ENCODE measurements at regions not wholly inside any gene's neighbourhood (a gene's known extent, or its start where the extent isn't known, plus 50 kb on each side); places are given as distances from the start of the nearest gene placed in this dataset.

GRCh38 chr3:188064831-188065493 lies 89.0 kb upstream of the LPP start:
- no peak for TF ChIP-seq MEF2A (IDR thresholded peaks at IDR 0.05; ENCODE audit: borderline replicate concordance, low read depth)
- no peak for TF ChIP-seq USF1 (IDR thresholded peaks at IDR 0.05; ENCODE audit: borderline replicate concordance, low read depth)
- no peak for TF ChIP-seq CTCF (IDR thresholded peaks at IDR 0.05)
- TF ChIP-seq RAD21 (IDR thresholded peaks at IDR 0.05; ENCODE audit: low read length), result no peak
- no peak for TF ChIP-seq SIN3A (IDR thresholded peaks at IDR 0.05; ENCODE audit: borderline replicate concordance, low read depth, low read length)
- TF ChIP-seq MAX (IDR thresholded peaks at IDR 0.05; ENCODE audit: low read depth), result no peak
- TF ChIP-seq RCOR1 (IDR thresholded peaks at IDR 0.05; ENCODE audit: low read length), result no peak
- H3K4me1 ChIP-seq (ENCODE audit: control insufficient read depth in 1 of 2, insufficient read depth in 2 of 2, low read depth in 1 of 2, low read length in 1 of 2), result peaks cover 0 to 29% of the 10 kb centered on the region in 2 experiments; a peak in 3 of 4 replicates
- no peaks in the 10 kb centered on the region for H3K36me3 ChIP-seq (replicated peaks in 1 of 2; ENCODE audit: control insufficient read depth in 1 of 2, insufficient read depth in 2 of 2, low read length in 1 of 2)
- 69% methylated on average over 4 of the region's 4 CpGs for WGBS (ENCODE audit: low lambda C conversion rate)
- peaks cover 12% of the 10 kb centered on the region for H3F3A ChIP-seq (replicated peaks; ENCODE audit: insufficient read depth)
- no peaks in the 10 kb centered on the region for H3K9me3 ChIP-seq
- no peak overlapping the region for H3K4me3 ChIP-seq (ENCODE audit: low read depth in 2 of 2, low read length in 1 of 2)
- DNase-seq, result no peak
- H3K4me2 ChIP-seq, result no peak overlapping the region
- CTCF ChIA-PET, result no interaction called here
- no peaks in the 10 kb centered on the region for H3K27me3 ChIP-seq (ENCODE audit: insufficient read depth)
- H3K79me2 ChIP-seq (ENCODE audit: insufficient read depth), result no peaks in the 10 kb centered on the region
- H2AFZ ChIP-seq (ENCODE audit: low read depth), result no peak overlapping the region
- no peak overlapping the region for H3K27ac ChIP-seq (ENCODE audit: low read depth in 2 of 2, low read length in 1 of 2)
- no peak overlapping the region for H3K9ac ChIP-seq
- H3K9me2 ChIP-seq, result no peaks in the 10 kb centered on the region
- POLR2A ChIA-PET, result no interaction called here
- H4K20me1 ChIP-seq (ENCODE audit: insufficient read depth), result no peaks in the 10 kb centered on the region

GRCh38 chr3:188066141-188066540 lies 87.8 kb upstream of the LPP start:
- no peaks in the 10 kb centered on the region for H3K27me3 ChIP-seq (ENCODE audit: insufficient read depth)
- 80% methylated on average over 5 of the region's 5 CpGs for WGBS (ENCODE audit: low lambda C conversion rate)
- ChIA-PET POLR2A (no interaction called here), CTCF (no interaction called here)
- H3K4me1 ChIP-seq (ENCODE audit: control insufficient read depth in 1 of 2, insufficient read depth in 2 of 2, low read depth in 1 of 2, low read length in 1 of 2), result peaks cover 0 to 22% of the 10 kb centered on the region in 2 experiments; a peak in 3 of 4 replicates
- no peak for TF ChIP-seq IRF3 (IDR thresholded peaks at IDR 0.05; ENCODE audit: low read depth, low read length)
- no peak for TF ChIP-seq MEF2A (IDR thresholded peaks at IDR 0.05; ENCODE audit: borderline replicate concordance, low read depth)
- H3K4me3 ChIP-seq (ENCODE audit: low read depth in 2 of 2, low read length in 1 of 2), result no peak overlapping the region
- DNase-seq, result no peak
- H3K9me3 ChIP-seq, result no peaks in the 10 kb centered on the region
- H3K36me3 ChIP-seq (replicated peaks in 1 of 2; ENCODE audit: control insufficient read depth in 1 of 2, insufficient read depth in 2 of 2, low read length in 1 of 2), result no peaks in the 10 kb centered on the region
- peaks cover 12% of the 10 kb centered on the region for H3F3A ChIP-seq (replicated peaks; ENCODE audit: insufficient read depth)
- H3K27ac ChIP-seq (ENCODE audit: low read depth in 2 of 2, low read length in 1 of 2), result no peak overlapping the region
- H3K4me2 ChIP-seq, result no peak overlapping the region
- H3K9me2 ChIP-seq, result no peaks in the 10 kb centered on the region
- H3K9ac ChIP-seq, result no peak overlapping the region
- no peaks in the 10 kb centered on the region for H3K79me2 ChIP-seq (ENCODE audit: insufficient read depth)
- no peaks in the 10 kb centered on the region for H4K20me1 ChIP-seq (ENCODE audit: insufficient read depth)
- no peak overlapping the region for H2AFZ ChIP-seq (ENCODE audit: low read depth)

Data from SK-N-SH (cell line).